ENCODE measurements at regions not wholly inside any gene's neighbourhood (a gene's known extent, or its start where the extent isn't known, plus 50 kb on each side); places are given as distances from the start of the nearest gene placed in this dataset.

DNA sequence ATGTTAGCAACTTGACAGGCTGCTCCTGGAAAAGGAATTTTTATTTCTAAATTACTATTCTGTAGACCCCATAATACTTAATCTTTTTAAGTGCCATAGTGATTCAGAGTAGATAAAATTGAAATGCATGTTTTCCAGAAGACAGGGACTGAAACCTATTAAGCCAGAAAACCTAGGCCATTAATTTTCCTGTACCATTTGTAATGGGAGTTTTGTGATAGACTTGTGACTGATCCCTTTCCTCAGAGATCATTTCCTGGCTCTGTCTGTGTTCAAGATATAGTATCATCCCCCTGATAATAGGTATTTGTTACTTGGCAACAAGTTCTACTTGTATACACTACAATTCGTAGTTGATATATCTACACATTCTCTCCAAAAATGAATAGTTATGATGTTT lies 1609.8 kb downstream of the AMY1C start:
- DNase-seq (ENCODE audit: low read depth, low spot score): no peak
- Histone ChIP-seq H3K36me3 (ENCODE audit: control insufficient read depth in 2 of 2, extremely low read depth in 1 of 2, insufficient read depth in 2 of 2, low read length in 2 of 2) (no peaks in the 10 kb centered on the region), H3K27ac (ENCODE audit: insufficient read depth, low read depth, low read length) (no peak overlapping the region), H3K4me2 (ENCODE audit: insufficient read depth, low read length) (no peak overlapping the region), H3K4me3 (replicated peaks in 1 of 3; ENCODE audit: insufficient read depth in 1 of 3, low read depth in 1 of 3, low read length in 3 of 3) (no peak overlapping the region), H4K20me1 (replicated peaks; ENCODE audit: control insufficient read depth, extremely low read depth, insufficient read depth, low read length) (no peaks in the 10 kb centered on the region), H3K9me3 (replicated peaks; ENCODE audit: control insufficient read depth, insufficient read depth, low read length) (no peaks in the 10 kb centered on the region), H3K9ac (replicated peaks; ENCODE audit: extremely low read depth, insufficient read depth, low read length) (no peak overlapping the region), H3K4me1 (ENCODE audit: control insufficient read depth, extremely low read depth, insufficient read depth, low read length) (no peaks in the 10 kb centered on the region), H3K79me2 (ENCODE audit: control insufficient read depth, insufficient read depth, low read length) (no peaks in the 10 kb centered on the region), H3K27me3 (ENCODE audit: control insufficient read depth in 2 of 2, insufficient read depth in 2 of 2, low read length in 2 of 2) (no peaks in the 10 kb centered on the region), H2AFZ (ENCODE audit: low read depth, low read length) (no peak overlapping the region), H3K9me1 (replicated peaks; ENCODE audit: control insufficient read depth, extremely low read depth, insufficient read depth, low read length) (no peaks in the 10 kb centered on the region)
- dilution Hi-C loops (cut with MboI; ENCODE audit: extremely low pct_ligation_motif_present, low sequenced_read_pairs) (no loop called here), intact Hi-C loops (cut with micrococcal nuclease) (no loop called here)
- no peak for FAIRE-seq
- no TSS peak for BruUV-seq (replicated peaks)
- ChIA-PET POLR2A (no interaction called here), CTCF (no interaction called here)
- TF ChIP-seq POLR2A (IDR thresholded peaks at IDR 0.05; ENCODE audit: low read depth, low read length) (no peak), GATA2 (IDR thresholded peaks at IDR 0.05; ENCODE audit: insufficient read depth, insufficient read length, low read depth, low read length) (no peak), JUN (IDR thresholded peaks at IDR 0.05; ENCODE audit: borderline replicate concordance, insufficient read depth, insufficient read length, low read depth) (no peak), MYC (IDR thresholded peaks at IDR 0.05; ENCODE audit: low read depth, low read length) (no peak), EZH2 (IDR thresholded peaks at IDR 0.05; ENCODE audit: borderline replicate concordance, low read depth, low read length, severe bottlenecking) (no peak), FOS (IDR thresholded peaks at IDR 0.05; ENCODE audit: borderline replicate concordance, insufficient read depth, low read length) (no peak), POLR2AphosphoS5 (IDR thresholded peaks at IDR 0.05; ENCODE audit: insufficient read depth, low read depth, low read length) (no peak)
- TF ChIP-seq, protein P1, sequence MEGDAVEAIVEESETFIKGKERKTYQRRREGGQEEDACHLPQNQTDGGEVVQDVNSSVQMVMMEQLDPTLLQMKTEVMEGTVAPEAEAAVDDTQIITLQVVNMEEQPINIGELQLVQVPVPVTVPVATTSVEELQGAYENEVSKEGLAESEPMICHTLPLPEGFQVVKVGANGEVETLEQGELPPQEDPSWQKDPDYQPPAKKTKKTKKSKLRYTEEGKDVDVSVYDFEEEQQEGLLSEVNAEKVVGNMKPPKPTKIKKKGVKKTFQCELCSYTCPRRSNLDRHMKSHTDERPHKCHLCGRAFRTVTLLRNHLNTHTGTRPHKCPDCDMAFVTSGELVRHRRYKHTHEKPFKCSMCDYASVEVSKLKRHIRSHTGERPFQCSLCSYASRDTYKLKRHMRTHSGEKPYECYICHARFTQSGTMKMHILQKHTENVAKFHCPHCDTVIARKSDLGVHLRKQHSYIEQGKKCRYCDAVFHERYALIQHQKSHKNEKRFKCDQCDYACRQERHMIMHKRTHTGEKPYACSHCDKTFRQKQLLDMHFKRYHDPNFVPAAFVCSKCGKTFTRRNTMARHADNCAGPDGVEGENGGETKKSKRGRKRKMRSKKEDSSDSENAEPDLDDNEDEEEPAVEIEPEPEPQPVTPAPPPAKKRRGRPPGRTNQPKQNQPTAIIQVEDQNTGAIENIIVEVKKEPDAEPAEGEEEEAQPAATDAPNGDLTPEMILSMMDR (IDR thresholded peaks at IDR 0.05; ENCODE audit: extremely low read depth in 1 of 2, insufficient read depth in 1 of 2, low read depth in 1 of 2, low read length in 2 of 2): no peak
- TF ChIP-seq, protein P2, sequence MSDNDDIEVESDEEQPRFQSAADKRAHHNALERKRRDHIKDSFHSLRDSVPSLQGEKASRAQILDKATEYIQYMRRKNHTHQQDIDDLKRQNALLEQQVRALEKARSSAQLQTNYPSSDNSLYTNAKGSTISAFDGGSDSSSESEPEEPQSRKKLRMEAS (IDR thresholded peaks at IDR 0.05; ENCODE audit: insufficient read depth, insufficient read length): no peak

All from endothelial cell of umbilical vein (primary cell).